ENCODE measurements at regions not wholly inside any gene's neighbourhood (a gene's known extent, or its start where the extent isn't known, plus 50 kb on each side); places are given as distances from the start of the nearest gene placed in this dataset.

GRCh38 chrX:124842205-124842604 lies 477.5 kb upstream of the TEX13C start:
- no peak for DNase-seq (ENCODE audit: low read depth)
- H3K4me3 ChIP-seq (ENCODE audit: low read depth, low read length) = no peak overlapping the region
- no peak for TF ChIP-seq CTCF (IDR thresholded peaks at IDR 0.05; ENCODE audit: control insufficient read depth, extremely low read depth, insufficient read depth)

- TF ChIP-seq CTCF (IDR thresholded peaks at IDR 0.05; ENCODE audit: control insufficient read depth, extremely low read depth, insufficient read depth) = no peak
- DNase-seq (ENCODE audit: low read depth) = no peak
- H3K4me3 ChIP-seq (ENCODE audit: low read depth, low read length) = no peak overlapping the region
Measured at GRCh38 chrX:124860736-124861135, 458.9 kb upstream of the TEX13C start.

- no peak overlapping the region for H3K4me3 ChIP-seq (ENCODE audit: low read depth, low read length)
- no peak for DNase-seq (ENCODE audit: low read depth)
- no peak for TF ChIP-seq CTCF (IDR thresholded peaks at IDR 0.05; ENCODE audit: control insufficient read depth, extremely low read depth, insufficient read depth)
Measured at GRCh38 chrX:124862301-124862700, 457.4 kb upstream of the TEX13C start.

- H3K4me3 ChIP-seq (ENCODE audit: low read depth, low read length) = no peak overlapping the region
- TF ChIP-seq CTCF (IDR thresholded peaks at IDR 0.05; ENCODE audit: control insufficient read depth, extremely low read depth, insufficient read depth) = no peak
- DNase-seq (ENCODE audit: low read depth) = no peak
Measured at GRCh38 chrX:124863303-124863702, 456.4 kb upstream of the TEX13C start.

GRCh38 chrX:124887572-124887971 lies 432.1 kb upstream of the TEX13C start:
- no peak for TF ChIP-seq CTCF (IDR thresholded peaks at IDR 0.05; ENCODE audit: control insufficient read depth, extremely low read depth, insufficient read depth)
- DNase-seq (ENCODE audit: low read depth) = no peak
- H3K4me3 ChIP-seq (ENCODE audit: low read depth, low read length) = no peak overlapping the region

- H3K4me3 ChIP-seq (ENCODE audit: low read depth, low read length) = no peak overlapping the region
- no peak for TF ChIP-seq CTCF (IDR thresholded peaks at IDR 0.05; ENCODE audit: control insufficient read depth, extremely low read depth, insufficient read depth)
- no peak for DNase-seq (ENCODE audit: low read depth)
Measured at GRCh38 chrX:124895947-124896346, 423.7 kb upstream of the TEX13C start.

- TF ChIP-seq CTCF (IDR thresholded peaks at IDR 0.05; ENCODE audit: control insufficient read depth, extremely low read depth, insufficient read depth) = no peak
- no peak overlapping the region for H3K4me3 ChIP-seq (ENCODE audit: low read depth, low read length)
- DNase-seq (ENCODE audit: low read depth) = no peak
Measured at GRCh38 chrX:124902953-124903352, 416.7 kb upstream of the TEX13C start.

Measured in LNCaP clone FGC (cell line).